HG02588 (cell line): ENCODE measurements at regions not wholly inside any gene's neighbourhood (a gene's known extent, or its start where the extent isn't known, plus 50 kb on each side); places are given as distances from the start of the nearest gene placed in this dataset.
"Not testable (repeated sequence)": the region's sequence is repeated elsewhere in the genome, so short reads cannot be mapped to it uniquely, and the experiment has no call there.

Source experiments
- ATAC-seq: cut with Tn5 transposase; IDR thresholded peaks from one replicate; pipeline ENCODE4 v1.9.1; 2021; ENCODE audit warnings: mild to moderate bottlenecking, moderate library complexity; ENCODE audit not compliant: unreplicated experiment

GRCh38 chr2:241999184-241999583 lies 129.7 kb downstream of the RTP5 start:
- ATAC-seq: no peak

GRCh38 chr2:242001853-242002252 lies 132.3 kb downstream of the RTP5 start:
- no peak for ATAC-seq

GRCh38 chr2:242002944-242003343 lies 133.4 kb downstream of the RTP5 start:
- ATAC-seq: no peak

- no peak for ATAC-seq
Measured at GRCh38 chr2:242004223-242004901, 134.8 kb downstream of the RTP5 start.

GRCh38 chr2:242004902-242005230 lies 135.3 kb downstream of the RTP5 start:
- no peak for ATAC-seq

- ATAC-seq: not testable (repeated sequence)
Measured at GRCh38 chr2:242006091-242006634, 136.6 kb downstream of the RTP5 start.

GRCh38 chr2:242008908-242009307 lies 139.4 kb downstream of the RTP5 start:
- ATAC-seq: not testable (repeated sequence)

- ATAC-seq: not testable (repeated sequence)
Measured at GRCh38 chr2:242009846-242010245, 140.3 kb downstream of the RTP5 start.

GRCh38 chr2:242010252-242011166 lies 141.0 kb downstream of the RTP5 start:
- ATAC-seq: not testable (repeated sequence)

- ATAC-seq: no peak
Measured at GRCh38 chr2:242011167-242011513, 141.6 kb downstream of the RTP5 start.

- ATAC-seq: no peak
Measured at GRCh38 chr2:242011516-242011915, 142.0 kb downstream of the RTP5 start.

GRCh38 chr2:242011991-242012764 lies 142.6 kb downstream of the RTP5 start:
- ATAC-seq: no peak

GRCh38 chr2:242012956-242013764 lies 143.6 kb downstream of the RTP5 start:
- no peak for ATAC-seq

- no peak for ATAC-seq
Measured at GRCh38 chr2:242013771-242014170, 144.2 kb downstream of the RTP5 start.

GRCh38 chr2:242015108-242016065 lies 145.9 kb downstream of the RTP5 start:
- ATAC-seq: no peak

GRCh38 chr2:242017086-242017485 lies 147.6 kb downstream of the RTP5 start:
- ATAC-seq: no peak

- not testable (repeated sequence) for ATAC-seq
Measured at GRCh38 chr2:242018416-242018815, 148.9 kb downstream of the RTP5 start.

- ATAC-seq: no peak
Measured at GRCh38 chr2:242019344-242019743, 149.8 kb downstream of the RTP5 start.
